ENCODE measurements at regions not wholly inside any gene's neighbourhood (a gene's known extent, or its start where the extent isn't known, plus 50 kb on each side); places are given as distances from the start of the nearest gene placed in this dataset.
"Not testable (repeated sequence)": the region's sequence is repeated elsewhere in the genome, so short reads cannot be mapped to it uniquely, and the experiment has no call there.

GRCh38 chr3:59244343-59244742 is 194.5 kb upstream of the CFAP20DC start:
- in situ Hi-C loops (cut with MboI; ENCODE audit: low pct_unique_long_range_greater_than_20kb, low sequenced_read_pairs, unreplicated experiment) = no loop called here
- no peak for TF ChIP-seq CTCF (IDR thresholded peaks at IDR 0.05; ENCODE audit: extremely low read depth, insufficient read depth, missing control alignments)
- no peak for DNase-seq (ENCODE audit: low spot score)

- no peak for TF ChIP-seq CTCF (IDR thresholded peaks at IDR 0.05; ENCODE audit: extremely low read depth, insufficient read depth, missing control alignments)
- DNase-seq (ENCODE audit: low spot score) = no peak
- in situ Hi-C loops (cut with MboI; ENCODE audit: low pct_unique_long_range_greater_than_20kb, low sequenced_read_pairs, unreplicated experiment) = no loop called here
These were observed 193.7 kb upstream of the CFAP20DC start for GRCh38 chr3:59243476-59243875.

- in situ Hi-C loops (cut with MboI; ENCODE audit: low pct_unique_long_range_greater_than_20kb, low sequenced_read_pairs, unreplicated experiment) = no loop called here
- DNase-seq (ENCODE audit: low spot score) = no peak
These were observed 190.9 kb upstream of the CFAP20DC start for GRCh38 chr3:59240666-59241255.

GRCh38 chr3:59237121-59237520 is 187.3 kb upstream of the CFAP20DC start:
- no peak for DNase-seq (ENCODE audit: low spot score)
- in situ Hi-C loops (cut with MboI; ENCODE audit: low pct_unique_long_range_greater_than_20kb, low sequenced_read_pairs, unreplicated experiment) = no loop called here
- TF ChIP-seq CTCF (IDR thresholded peaks at IDR 0.05; ENCODE audit: extremely low read depth, insufficient read depth, missing control alignments) = no peak

More at GRCh38 chr3:59240666-59241255, 190.9 kb upstream of the CFAP20DC start:
- TF ChIP-seq CTCF (IDR thresholded peaks at IDR 0.05; ENCODE audit: extremely low read depth, insufficient read depth, missing control alignments) = no peak

GRCh38 chr3:59235634-59236012 is 185.8 kb upstream of the CFAP20DC start:
- DNase-seq (ENCODE audit: low spot score) = peak; percentile 20
- no peak for TF ChIP-seq CTCF (IDR thresholded peaks at IDR 0.05; ENCODE audit: extremely low read depth, insufficient read depth, missing control alignments)
- in situ Hi-C loops (cut with MboI; ENCODE audit: low pct_unique_long_range_greater_than_20kb, low sequenced_read_pairs, unreplicated experiment) = no loop called here

- in situ Hi-C loops (cut with MboI; ENCODE audit: low pct_unique_long_range_greater_than_20kb, low sequenced_read_pairs, unreplicated experiment) = no loop called here
- no peak for DNase-seq (ENCODE audit: low spot score)
- no peak for TF ChIP-seq CTCF (IDR thresholded peaks at IDR 0.05; ENCODE audit: extremely low read depth, insufficient read depth, missing control alignments)
These were observed 185.2 kb upstream of the CFAP20DC start for GRCh38 chr3:59234884-59235633.

GRCh38 chr3:59230379-59230778 is 180.6 kb upstream of the CFAP20DC start:
- DNase-seq (ENCODE audit: low spot score); in situ Hi-C loops (cut with MboI; ENCODE audit: low pct_unique_long_range_greater_than_20kb, low sequenced_read_pairs, unreplicated experiment): not testable (repeated sequence)

Data from GM13977 (cell line).